HG03066 (cell line): ENCODE measurements at regions not wholly inside any gene's neighbourhood (a gene's known extent, or its start where the extent isn't known, plus 50 kb on each side); places are given as distances from the start of the nearest gene placed in this dataset.
"Not testable (repeated sequence)": the region's sequence is repeated elsewhere in the genome, so short reads cannot be mapped to it uniquely, and the experiment has no call there.

Source experiments
- ATAC-seq: cut with Tn5 transposase; IDR thresholded peaks from one replicate; pipeline ENCODE4 v1.9.1; 2021; ENCODE audit warnings: low read depth; ENCODE audit not compliant: unreplicated experiment

DNA sequence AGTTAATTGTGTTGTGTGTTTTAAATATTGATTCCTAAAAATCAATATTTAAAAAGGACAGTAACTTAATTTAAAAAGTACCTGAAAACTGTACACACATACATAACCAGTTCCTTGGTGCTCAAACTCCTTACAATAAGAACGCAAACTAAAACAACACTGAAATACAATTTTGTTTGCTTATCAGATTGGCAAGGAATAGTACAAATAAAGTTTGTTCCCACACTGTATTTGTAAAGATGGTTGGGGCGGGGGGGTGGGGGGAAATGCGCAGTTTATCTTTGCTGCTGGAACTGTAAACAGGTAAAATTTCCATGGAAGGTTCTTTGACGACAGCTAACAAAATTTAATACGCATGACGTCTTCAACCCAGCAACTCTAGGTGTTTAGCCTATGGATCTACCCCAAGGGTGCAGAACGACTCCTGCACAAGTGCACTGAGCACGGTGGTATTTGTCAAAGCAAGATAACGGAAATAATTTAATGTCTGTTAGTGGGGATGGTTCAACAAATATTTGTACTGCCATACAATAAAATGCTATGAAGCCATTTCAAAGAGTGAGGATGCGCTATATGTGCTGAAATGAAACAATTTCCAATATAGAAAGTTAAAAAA is 96.5 kb downstream of the ING1 start:
- ATAC-seq: no peak

DNA sequence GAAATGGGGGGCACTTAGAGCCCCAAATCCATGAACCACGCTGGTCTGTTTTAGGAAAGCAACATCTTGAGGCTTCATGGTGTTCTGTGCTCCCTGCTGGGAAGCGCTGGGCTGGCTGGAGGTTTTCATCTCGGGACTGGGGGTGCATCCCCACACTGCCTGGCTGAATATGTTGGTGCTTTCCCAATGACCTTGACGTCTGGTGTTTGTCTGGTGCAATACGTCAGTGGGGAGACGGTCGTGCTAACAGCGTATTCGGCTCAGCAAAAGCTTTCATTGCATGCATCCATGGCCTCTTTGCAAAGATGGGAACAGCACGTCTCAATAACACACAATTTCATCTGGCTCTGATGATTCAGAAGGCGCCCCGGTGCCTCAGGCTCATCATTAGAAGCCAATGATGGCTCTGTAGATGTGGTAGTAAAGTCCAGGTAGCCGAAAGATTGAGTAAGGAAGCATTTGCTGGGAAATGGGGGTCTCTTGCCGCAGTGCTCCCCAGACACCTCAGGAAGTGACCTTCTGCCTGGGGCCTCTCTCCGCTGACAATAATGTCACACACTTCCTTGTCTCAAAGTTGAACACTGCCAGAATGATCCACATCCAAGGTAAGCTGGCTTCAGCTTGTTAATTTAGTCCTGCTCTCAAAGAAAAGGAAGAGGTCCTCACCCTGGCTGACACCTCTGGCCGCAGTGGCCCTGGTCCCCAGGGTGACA is 97.7 kb downstream of the ING1 start:
- no peak for ATAC-seq

DNA sequence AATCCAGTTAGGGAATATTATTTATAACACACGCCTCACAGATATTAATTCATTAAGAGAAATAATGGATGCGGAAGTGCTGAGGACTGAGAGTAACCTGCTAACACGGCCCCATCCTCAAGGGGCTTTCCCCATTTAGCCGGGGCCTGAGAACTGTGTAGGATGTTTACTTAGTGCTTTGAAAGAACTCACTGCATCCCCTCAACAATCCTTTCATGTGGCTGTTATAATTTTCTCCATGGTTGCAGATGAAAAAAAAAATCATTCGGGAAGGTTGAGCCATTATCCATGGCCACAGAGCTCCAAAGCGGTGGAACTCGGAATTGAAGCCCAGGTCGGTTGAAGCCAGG is 98.2 kb downstream of the ING1 start:
- ATAC-seq: no peak

DNA sequence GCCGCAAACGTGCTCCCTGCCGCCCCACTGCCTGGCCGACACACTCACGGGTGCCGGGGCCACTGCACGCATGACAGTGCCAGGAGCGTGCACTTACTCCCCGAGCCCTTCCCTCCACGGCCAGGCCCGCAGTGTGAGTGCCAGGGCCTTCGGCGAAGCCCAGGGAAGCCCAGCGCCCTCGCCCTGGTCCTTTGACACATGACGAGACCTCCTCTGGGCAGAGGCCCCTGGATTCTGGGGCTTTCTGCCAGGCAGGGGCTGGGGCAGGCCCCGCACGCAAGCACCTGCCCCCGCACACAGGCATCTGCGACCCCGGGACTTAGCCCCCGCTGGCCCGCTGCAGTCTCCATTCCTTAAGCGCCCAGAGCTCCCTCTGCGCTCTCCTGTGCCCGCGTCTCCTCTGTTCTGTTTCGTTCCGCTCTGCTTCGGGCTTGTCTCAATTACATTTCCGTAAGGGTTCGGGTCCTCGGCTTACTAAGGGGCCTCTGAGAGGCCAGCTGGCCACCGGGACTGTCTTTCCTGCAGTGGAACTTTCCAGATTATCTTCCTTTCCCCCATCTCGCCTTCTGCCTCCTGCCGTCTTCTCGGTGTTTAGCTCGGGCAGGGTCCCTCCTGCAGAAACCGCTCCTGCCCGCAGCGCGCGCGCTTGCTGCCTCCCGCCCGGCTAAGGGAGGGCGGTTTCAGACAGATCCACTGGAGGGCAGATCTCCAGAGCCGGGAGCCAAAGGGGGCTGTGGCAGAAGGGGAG is 98.8 kb downstream of the ING1 start:
- no peak for ATAC-seq

DNA sequence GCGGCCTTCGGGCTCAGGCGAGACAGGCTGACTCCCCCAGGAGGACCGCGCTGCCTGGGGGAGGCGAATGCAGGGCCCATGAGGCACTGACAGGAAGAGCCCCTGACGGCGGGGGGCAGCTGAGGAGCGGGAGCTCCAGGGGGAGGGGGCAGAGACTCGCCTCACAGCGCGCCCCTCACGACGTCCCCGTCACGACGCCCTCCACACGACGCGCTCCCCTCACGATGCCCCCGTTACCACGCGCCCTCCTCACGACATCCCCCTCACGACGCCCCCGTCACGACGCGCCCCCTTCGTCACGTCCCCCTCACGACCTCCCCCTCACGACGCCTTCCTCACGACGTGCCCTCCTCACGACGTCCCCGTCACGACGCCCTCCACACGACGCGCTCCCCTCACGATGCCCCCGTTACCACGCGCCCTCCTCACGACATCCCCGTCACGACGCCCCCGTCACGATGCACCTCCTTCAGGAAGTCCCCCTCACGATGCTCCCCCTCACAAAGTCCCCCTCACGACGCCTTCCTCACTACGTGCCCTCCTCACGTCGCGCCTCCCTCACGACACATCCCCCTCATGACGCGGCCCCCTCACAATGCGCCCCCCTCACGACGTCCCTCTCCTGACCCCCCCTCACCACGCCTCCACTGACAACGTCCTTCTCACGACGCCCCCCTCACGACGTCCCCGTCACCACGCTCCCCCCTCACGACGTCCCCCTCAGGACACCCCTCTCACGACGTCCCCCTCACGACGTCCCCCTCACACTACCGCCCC is 99.6 kb downstream of the ING1 start:
- no peak for ATAC-seq

DNA sequence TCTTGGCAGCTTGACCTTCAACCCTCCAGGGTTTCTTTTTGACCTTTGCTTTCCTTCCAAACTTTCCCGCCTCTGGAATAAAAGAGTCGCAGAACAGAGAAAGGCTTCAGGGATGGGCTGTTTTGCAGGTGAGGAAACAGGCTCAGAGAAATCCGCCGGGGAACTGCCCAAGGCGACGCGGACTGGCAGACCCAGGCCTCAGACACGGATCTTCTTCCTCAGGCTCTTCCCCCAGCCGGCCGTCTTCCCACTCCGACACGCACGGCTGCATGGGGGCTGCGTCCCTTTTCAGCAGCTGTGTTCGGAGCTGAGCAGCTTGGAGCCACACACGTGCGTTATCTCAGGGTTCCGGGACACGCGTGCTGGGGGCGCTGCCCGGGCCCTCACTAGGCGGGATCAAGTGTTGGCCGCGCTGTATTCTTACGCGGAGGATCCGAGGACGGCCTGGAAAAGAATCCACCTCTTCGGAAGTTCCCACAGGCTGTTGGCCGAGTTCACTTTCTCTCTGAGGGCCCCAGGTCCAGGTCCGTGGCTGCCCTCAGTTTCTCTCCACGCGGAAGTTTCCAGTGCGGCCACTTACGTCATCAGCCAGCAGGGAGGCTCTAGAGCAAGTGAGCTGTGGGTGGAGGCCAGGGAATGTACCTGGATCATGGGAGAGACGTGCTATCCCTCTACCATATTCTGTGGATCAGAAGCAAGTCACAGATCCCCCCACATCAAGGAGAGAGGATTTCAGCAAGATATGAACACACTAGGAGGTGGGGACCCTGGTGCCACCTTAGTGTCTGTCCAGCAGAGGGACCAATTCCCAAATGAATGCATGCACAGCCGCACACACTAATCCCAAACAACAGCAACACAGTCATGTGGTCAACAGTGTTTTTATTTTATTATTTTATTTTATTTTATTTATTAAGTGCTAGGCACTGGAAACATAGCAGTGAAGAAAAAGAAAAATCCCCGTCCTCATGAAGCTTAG is 100.4 kb downstream of the ING1 start:
- ATAC-seq: no peak

DNA sequence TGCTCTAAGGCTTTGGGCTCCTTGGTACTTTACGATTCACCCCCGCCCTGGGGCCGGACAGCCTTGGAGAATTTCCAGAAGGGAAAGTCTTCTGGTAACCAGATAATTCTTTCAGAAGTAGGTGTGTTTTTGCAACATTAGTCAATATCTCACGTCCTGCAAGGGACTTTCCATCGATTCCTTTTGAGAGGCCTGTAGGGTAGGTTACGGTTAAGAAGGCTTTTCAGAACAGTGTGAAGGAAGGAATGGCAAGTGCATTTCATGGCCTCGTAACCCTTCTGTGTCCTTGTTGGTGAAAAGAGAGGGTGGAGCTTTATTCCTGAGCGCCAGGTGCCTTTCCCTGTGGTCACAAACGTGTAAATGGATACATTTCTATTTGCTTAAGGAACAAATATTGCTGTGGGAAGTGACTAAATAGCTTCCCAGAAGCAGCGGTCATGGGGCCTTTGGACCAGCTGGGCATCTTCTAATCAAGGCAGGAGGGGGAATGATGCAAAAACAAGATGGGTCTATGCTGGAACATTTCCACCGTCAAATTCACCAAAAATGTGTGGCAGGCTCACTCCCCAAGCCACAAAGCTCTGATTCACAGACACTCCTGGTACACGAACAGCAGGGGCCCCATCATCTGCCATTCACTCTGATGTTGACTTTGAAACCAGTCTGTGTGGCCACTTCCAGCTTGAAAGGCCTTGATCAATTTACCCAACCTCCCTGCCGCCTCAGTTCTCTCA is 99.2 kb downstream of the ANKRD10 start:
- no peak for ATAC-seq

DNA sequence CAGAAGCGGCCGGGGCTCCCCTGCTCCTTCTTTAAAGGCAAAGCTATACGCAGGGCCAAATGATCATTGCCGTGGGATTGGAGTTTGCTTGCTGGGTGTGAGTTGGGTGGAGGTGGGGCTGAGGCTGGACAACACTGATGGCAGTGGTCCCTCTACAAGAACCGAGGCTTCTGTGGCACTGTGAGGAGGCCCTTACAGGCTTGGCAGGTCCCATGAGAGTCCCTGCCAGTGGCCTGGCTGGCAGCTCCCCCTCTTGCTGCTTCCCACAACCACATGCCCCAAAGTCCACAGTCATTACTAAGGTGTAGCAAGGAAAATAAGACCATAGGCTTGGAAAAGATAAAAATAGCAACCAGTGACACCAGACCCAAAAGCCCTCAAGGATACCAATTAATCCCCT is 98.4 kb downstream of the ANKRD10 start:
- no peak for ATAC-seq

DNA sequence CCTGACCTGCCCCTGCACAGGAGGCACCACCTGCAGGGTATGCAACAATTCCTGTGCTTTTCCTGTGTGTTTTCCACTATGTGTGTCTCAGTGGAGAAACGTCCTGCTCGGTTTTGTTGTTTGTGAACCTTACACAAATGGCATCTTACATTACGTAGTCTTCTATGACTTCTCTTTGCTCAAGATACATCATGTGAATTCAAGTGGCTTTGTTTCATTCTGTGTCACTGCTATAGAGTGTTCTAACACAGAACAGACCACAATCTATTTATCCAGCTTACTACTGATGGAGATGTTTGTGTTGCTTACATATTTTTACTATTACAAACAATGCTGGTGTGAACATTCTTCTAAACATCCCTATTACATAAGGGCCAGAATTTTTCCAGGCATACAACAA is 97.7 kb downstream of the ANKRD10 start:
- no peak for ATAC-seq

DNA sequence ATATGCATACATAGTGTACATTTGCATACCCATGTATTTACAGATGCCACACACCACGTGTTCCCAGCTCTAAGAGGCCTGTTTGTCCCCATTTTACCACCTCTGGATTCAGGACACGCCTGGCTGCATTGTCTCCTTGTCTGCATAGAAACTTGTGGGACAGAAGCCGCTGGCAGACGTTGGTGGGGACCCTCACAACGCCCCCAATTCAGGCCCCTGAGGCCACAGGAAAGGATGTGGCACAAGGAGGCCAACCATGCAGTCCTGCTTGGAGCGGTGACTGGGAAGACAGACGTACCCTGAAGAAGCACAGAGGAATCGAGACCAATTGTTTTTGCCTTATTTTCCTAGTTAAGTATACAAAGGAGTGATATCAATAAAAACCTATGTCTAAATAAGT is 96.1 kb downstream of the ANKRD10 start:
- ATAC-seq: no peak

DNA sequence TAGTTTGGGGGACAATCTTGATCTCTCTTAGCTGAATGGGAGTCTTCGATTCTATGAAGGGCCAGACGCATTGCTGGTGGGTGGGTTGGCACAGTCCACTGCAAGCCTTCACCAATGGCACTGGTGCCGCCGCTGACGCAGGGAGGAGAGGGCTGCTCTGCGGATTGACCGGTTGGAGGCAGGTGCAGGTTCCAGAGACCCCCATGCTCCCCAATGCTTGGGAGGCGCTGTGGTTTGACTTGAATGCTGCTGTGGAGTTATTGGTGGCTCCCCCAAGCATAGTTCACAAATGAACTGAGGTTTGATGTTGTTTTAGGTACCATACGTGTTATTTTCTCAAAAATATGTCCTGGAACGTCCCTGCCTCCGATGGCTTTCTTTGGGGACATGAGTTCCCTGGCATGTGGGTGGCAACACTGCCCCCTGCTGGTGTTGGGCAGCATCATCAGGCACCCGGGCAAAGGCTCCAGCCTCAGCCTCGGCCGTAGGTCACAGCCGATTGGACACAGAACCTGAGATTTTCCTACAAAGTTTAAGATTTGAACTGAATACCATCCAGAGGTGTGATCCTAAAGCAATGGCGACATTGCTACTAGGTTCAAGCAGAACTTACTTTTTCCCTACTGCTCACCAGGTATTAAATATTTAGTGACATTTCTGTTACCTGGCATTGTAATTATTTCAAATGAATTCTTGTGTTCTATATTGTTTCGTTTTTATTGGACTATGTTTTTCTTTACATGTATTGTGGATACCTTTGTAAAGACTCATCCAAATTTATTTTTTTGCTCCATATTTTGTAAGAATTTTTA is 95.5 kb downstream of the ANKRD10 start:
- ATAC-seq: peak; percentile 84

DNA sequence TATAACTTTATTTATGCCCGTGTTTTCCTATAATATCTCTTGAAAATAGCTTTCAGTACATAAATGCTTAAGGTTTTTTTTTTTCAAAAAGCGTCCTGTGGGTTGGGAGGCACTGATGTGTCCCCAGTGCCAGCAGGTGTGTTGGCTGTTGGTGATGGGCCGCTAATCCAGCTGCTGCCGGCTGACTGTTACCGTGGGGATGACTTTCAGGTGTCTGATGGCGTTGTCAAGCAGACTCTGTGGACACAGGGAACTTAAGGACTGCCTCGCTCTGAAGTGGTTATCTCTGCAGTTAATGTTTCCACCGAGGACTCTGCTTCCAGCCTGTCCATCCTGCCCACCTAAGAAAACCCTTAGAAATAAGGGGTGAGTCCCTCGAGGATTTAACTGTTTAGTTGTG is 94.5 kb downstream of the ANKRD10 start:
- no peak for ATAC-seq

DNA sequence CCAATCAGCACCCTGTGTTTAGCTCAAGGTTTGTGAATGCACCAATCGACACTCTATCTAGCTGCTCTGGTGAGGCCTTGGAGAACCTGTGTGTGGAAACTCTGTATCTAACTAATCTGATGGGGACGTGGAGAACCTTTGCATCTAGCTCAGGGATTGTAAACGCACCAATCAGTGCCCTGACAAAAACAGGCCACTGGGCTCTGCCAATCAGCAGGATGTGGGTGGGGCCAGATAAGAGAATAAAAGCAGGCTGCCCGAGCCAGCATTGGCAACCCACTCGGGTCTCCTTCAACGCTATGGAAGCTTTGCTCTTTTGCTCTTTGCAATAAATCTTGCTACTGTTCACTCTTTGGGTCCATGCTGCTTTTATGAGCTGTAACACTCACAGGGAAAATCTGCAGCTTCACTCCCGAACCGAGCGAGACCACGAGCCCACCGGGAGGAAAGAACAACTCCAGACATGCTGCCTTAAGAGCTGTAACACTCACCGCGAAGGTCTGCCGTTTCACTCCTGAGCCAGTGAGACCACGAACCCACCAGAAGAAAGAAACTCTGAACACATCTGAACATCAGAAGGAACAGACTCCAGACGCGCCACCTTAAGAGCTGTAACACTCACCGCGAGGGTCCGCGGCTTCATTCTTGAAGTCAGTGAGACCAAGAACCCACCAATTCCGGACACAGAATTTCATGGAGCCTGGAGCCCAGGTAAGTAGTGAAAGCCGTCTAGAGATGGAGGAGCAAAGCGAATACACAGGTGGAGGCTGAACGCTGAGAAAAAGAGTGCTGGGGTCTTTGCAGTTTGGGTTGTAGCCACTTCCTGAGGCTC is 92.8 kb downstream of the ANKRD10 start:
- ATAC-seq: not testable (repeated sequence)

DNA sequence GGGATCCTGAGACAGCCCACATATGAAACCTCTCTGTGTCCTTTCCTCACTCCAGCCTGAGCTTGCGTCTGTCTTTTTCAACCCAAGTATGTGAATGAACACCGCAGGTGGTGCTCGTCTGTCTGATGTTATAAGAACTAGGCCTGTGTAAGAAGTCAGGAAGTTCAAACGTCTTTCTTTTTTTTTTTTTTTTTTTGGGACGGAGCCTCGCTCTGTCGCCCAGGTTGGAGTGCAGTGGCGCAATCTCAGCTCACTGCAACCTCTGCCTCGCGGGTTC is 92.3 kb downstream of the ANKRD10 start:
- no peak for ATAC-seq

DNA sequence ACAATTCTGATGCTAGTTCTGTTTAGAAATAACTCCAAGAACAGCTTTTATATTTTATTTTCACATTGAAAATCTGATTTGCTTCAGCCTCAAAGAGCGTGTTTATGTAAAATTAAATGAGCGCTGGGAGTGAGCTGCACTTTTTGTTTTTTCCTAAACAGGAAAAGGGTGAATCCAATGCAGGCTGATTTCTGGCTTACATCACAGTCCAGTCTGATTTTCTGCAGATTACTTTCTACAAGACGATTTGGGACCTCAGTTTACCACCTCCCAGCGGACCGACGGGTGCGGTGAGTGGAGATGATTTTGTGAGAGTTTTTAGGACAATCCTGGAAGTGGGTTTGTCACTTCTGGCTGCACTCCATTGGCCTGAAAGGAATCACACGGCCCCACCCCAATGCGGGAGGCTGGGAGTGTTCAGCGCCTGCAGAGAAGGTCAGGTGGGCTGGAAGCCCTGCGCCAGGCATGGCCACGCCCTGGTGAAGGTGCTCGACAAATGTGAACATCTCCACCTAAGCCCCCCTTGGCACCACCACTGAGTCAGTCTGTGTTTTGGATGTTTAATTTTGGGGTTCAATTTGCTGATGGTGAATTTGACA is 90.1 kb downstream of the ANKRD10 start:
- no peak for ATAC-seq

DNA sequence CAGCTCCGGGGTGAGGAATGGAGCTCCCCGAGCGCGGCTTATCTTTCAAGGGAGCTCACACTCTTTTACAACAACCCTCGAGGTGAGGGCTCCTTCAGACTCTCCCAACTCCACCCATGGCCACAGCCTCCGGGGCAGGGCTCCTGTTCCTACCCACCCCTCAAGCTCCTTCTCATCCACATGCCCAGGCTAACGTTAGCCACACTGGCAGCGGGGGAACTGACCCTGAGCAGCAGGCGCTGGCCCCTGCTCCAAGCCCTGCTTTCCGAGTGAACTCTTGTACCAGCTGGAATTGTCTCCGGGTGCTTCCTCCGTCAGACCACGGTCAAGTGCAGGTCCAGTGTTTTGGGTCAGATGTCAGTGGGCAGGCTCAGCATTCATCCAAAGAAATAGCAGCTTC is 89.4 kb downstream of the ANKRD10 start:
- no peak for ATAC-seq

DNA sequence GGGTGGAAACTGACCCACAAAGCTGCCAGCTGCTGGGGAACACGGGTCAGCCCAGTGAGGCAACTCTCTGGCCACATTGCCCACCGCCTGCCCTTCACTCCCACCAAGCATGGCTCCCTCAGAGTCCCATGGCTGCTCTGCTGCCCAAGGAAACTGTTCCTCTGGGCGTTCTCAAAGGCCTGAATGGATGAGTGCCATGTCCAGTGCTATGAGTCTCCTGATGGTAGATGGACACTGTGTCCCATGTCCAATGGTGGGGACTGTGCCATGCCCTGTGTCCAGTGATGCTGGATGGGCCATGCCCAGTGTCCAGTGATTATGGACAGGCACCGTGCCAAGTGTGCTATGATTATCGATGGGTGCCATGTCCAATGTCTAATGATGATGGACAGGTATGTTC is 88.8 kb downstream of the ANKRD10 start:
- ATAC-seq: no peak
